ENCODE measurements at regions not wholly inside any gene's neighbourhood (a gene's known extent, or its start where the extent isn't known, plus 50 kb on each side); places are given as distances from the start of the nearest gene placed in this dataset.

DNA sequence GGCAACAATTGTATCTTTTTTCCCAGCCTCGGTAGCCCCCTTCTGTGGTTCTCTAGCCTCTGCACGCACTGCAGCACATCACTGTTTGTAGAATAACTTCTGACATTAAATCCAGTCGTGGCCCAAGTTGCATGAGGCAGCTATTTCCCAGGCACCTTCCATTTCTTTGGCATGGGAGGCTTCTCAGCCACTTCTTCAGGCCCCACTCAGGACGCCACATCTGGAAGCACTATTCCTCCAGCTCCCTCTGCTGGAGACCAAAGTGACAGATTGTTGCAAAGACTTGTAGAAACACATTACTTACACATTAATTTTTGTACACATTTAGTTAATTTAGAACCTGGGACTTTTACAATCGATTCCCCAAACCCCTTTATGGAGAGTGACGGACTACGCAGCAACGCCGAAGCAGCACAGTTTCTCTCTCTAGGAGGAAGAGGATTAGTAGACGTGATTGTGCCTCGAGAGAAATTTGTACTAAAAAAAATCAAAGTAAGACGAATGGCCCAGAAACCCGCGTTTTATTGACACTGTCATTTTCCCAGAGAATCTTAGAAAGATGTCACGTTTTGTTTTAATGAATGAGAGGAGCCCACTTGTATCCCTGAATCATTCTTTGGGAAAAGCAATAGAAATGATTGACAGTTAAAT lies 57.8 kb upstream of the RGPD5 start:
- Mint-ChIP-seq H3K9me3 (no peaks in the 10 kb centered on the region), H3K27me3 (peaks cover 18% of the 10 kb centered on the region), H3K27ac (no peak overlapping the region), H3K4me3 (no peak overlapping the region), H3K36me3 (ENCODE audit: low read depth) (no peaks in the 10 kb centered on the region), H3K4me1 (ENCODE audit: low read depth) (no peaks in the 10 kb centered on the region)
- TF ChIP-seq, protein P1, sequence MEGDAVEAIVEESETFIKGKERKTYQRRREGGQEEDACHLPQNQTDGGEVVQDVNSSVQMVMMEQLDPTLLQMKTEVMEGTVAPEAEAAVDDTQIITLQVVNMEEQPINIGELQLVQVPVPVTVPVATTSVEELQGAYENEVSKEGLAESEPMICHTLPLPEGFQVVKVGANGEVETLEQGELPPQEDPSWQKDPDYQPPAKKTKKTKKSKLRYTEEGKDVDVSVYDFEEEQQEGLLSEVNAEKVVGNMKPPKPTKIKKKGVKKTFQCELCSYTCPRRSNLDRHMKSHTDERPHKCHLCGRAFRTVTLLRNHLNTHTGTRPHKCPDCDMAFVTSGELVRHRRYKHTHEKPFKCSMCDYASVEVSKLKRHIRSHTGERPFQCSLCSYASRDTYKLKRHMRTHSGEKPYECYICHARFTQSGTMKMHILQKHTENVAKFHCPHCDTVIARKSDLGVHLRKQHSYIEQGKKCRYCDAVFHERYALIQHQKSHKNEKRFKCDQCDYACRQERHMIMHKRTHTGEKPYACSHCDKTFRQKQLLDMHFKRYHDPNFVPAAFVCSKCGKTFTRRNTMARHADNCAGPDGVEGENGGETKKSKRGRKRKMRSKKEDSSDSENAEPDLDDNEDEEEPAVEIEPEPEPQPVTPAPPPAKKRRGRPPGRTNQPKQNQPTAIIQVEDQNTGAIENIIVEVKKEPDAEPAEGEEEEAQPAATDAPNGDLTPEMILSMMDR (IDR thresholded peaks at IDR 0.05) = peak; percentile 23
- Histone ChIP-seq H3K4me1 (ENCODE audit: insufficient read depth, low read length) (no peaks in the 10 kb centered on the region), H3K36me3 (ENCODE audit: insufficient read depth, low read length) (no peaks in the 10 kb centered on the region), H3K4me3 (ENCODE audit: low read length) (no peak overlapping the region), H3K27me3 (ENCODE audit: control insufficient read depth in 1 of 2, insufficient read depth in 2 of 2, low read length in 2 of 2) (peaks cover 0 to 2% of the 10 kb centered on the region in 2 experiments), H3K27ac (ENCODE audit: low read depth in 1 of 2, low read length in 2 of 2) (no peak overlapping the region), H3K9me3 (ENCODE audit: control insufficient read depth in 1 of 2, insufficient read depth in 1 of 2, low read length in 2 of 2) (no peaks in the 10 kb centered on the region)
- intact Hi-C loops (cut with DNase I, micrococcal nuclease) = no loop called here
- DNase-seq (peak in 5 of 14 experiments; percentile 5 to 28 (median 21)), ATAC-seq (ENCODE audit: poor library complexity) (no peak)
- ChIA-PET CTCF (interaction anchor here (1.8 kb wide), 1 partner anchor 190 kb away, joined by 6 read pairs; no protein-coding TSS in a partner anchor), POLR2A (no interaction called here)
